Glutamatergic neuron (in vitro differentiated cells): ENCODE measurements at regions not wholly inside any gene's neighbourhood (a gene's known extent, or its start where the extent isn't known, plus 50 kb on each side); places are given as distances from the start of the nearest gene placed in this dataset.

ENCODE experiments used
- DNase-seq: peaks from one replicate; pipeline ENCODE4 v3.0.0; 2022
- H3K27ac Mint-ChIP-seq: one replicate; pipeline ENCODE4 v1.8.0; 2020; ENCODE audit warnings: mild to moderate bottlenecking, mixed read lengths, inconsistent platforms; ENCODE audit not compliant: unreplicated experiment
- H3K27me3 Mint-ChIP-seq: one replicate; pipeline ENCODE4 v1.8.0; 2020; ENCODE audit warnings: mild to moderate bottlenecking, moderate library complexity, mixed read lengths, inconsistent platforms; ENCODE audit not compliant: unreplicated experiment
- H3K36me3 Mint-ChIP-seq: one replicate; pipeline ENCODE4 v1.8.0; 2020; ENCODE audit warnings: mild to moderate bottlenecking, mixed read lengths, inconsistent platforms; ENCODE audit not compliant: unreplicated experiment
- H3K4me1 Mint-ChIP-seq: one replicate; pipeline ENCODE4 v1.8.0; 2020; ENCODE audit warnings: mild to moderate bottlenecking, low read depth, mixed read lengths, inconsistent platforms; ENCODE audit not compliant: unreplicated experiment
- H3K4me3 Mint-ChIP-seq: one replicate; pipeline ENCODE4 v1.8.0; 2020; ENCODE audit warnings: mild to moderate bottlenecking, mixed read lengths, inconsistent platforms; ENCODE audit not compliant: unreplicated experiment
- H3K9me3 Mint-ChIP-seq: one replicate; pipeline ENCODE4 v1.8.0; 2020; ENCODE audit warnings: mild to moderate bottlenecking, moderate library complexity, mixed read lengths, inconsistent platforms; ENCODE audit not compliant: unreplicated experiment
- CTCF ChIP-seq: fragments of 200-600 bp; sonication (generic); IDR thresholded peaks from one replicate; pipeline ENCODE4 v1.5.0; 2021; ENCODE audit not compliant: partially characterized antibody, unreplicated experiment

GRCh38 chr4:74625981-74626380 lies 168.3 kb downstream of the BTC start:
- Mint-ChIP-seq H3K9me3 (no peaks in the 10 kb centered on the region), H3K36me3 (no peaks in the 10 kb centered on the region), H3K27me3 (no peaks in the 10 kb centered on the region), H3K27ac (no peak overlapping the region), H3K4me1 (no peaks in the 10 kb centered on the region), H3K4me3 (no peak overlapping the region)
- no peak for TF ChIP-seq CTCF
- DNase-seq, result no peak

- Mint-ChIP-seq H3K4me3 (no peak overlapping the region), H3K4me1 (no peaks in the 10 kb centered on the region), H3K36me3 (no peaks in the 10 kb centered on the region), H3K9me3 (no peaks in the 10 kb centered on the region), H3K27me3 (no peaks in the 10 kb centered on the region), H3K27ac (no peak overlapping the region)
- no peak for TF ChIP-seq CTCF
- no peak for DNase-seq
Observed at GRCh38 chr4:74627093-74627492, 167.2 kb downstream of the BTC start.

GRCh38 chr4:74627504-74627903 lies 166.8 kb downstream of the BTC start:
- Mint-ChIP-seq H3K27me3 (no peaks in the 10 kb centered on the region), H3K4me1 (no peaks in the 10 kb centered on the region), H3K36me3 (no peaks in the 10 kb centered on the region), H3K9me3 (no peaks in the 10 kb centered on the region), H3K27ac (no peak overlapping the region), H3K4me3 (no peak overlapping the region)
- no peak for DNase-seq
- no peak for TF ChIP-seq CTCF

- Mint-ChIP-seq H3K27me3 (no peaks in the 10 kb centered on the region), H3K36me3 (no peaks in the 10 kb centered on the region), H3K27ac (no peak overlapping the region), H3K4me3 (no peak overlapping the region), H3K9me3 (no peaks in the 10 kb centered on the region), H3K4me1 (no peaks in the 10 kb centered on the region)
- no peak for TF ChIP-seq CTCF
- no peak for DNase-seq
Observed at GRCh38 chr4:74628852-74629620, 165.3 kb downstream of the BTC start.

GRCh38 chr4:74630551-74630950 lies 163.8 kb downstream of the BTC start:
- no peak for DNase-seq
- H3K4me3 Mint-ChIP-seq, result no peak overlapping the region
- no peak for TF ChIP-seq CTCF
- no peaks in the 10 kb centered on the region for H3K9me3 Mint-ChIP-seq
- H3K27ac Mint-ChIP-seq, result no peak overlapping the region
- no peaks in the 10 kb centered on the region for H3K36me3 Mint-ChIP-seq
- no peaks in the 10 kb centered on the region for H3K4me1 Mint-ChIP-seq
- no peaks in the 10 kb centered on the region for H3K27me3 Mint-ChIP-seq
